ENCODE measurements at regions not wholly inside any gene's neighbourhood (a gene's known extent, or its start where the extent isn't known, plus 50 kb on each side); places are given as distances from the start of the nearest gene placed in this dataset.

- TF ChIP-seq CTCF (optimal IDR thresholded peaks at IDR 0.05 in 1 of 3, IDR thresholded peaks at IDR 0.05 in 1 of 3, conservative IDR thresholded peaks at IDR 0.05 in 1 of 3; ENCODE audit: extremely low read depth in 1 of 3, insufficient read depth in 2 of 3, low read length in 3 of 3) = no peak
- TF ChIP-seq EZH2 (IDR thresholded peaks at IDR 0.05; ENCODE audit: low read length) = no peak
- no peak overlapping the region for H3K27ac ChIP-seq (ENCODE audit: control insufficient read depth, insufficient read depth, low read length)
- FAIRE-seq (no peak), DNase-seq (ENCODE audit: low read depth, low spot score) (no peak)
- no peaks in the 10 kb centered on the region for H3K9me1 ChIP-seq (ENCODE audit: control insufficient read depth, extremely low read depth, insufficient read depth, low read length)
- H3K9ac ChIP-seq (ENCODE audit: control insufficient read depth, extremely low read depth, insufficient read depth, low read length) = no peak overlapping the region
- H3K9me3 ChIP-seq (ENCODE audit: control insufficient read depth, low read depth, low read length) = no peaks in the 10 kb centered on the region
- H2AFZ ChIP-seq (ENCODE audit: control insufficient read depth, low read length) = no peak overlapping the region
- no peaks in the 10 kb centered on the region for H4K20me1 ChIP-seq (ENCODE audit: control insufficient read depth, extremely low read depth, insufficient read depth, low read length)
- no peak overlapping the region for H3K4me2 ChIP-seq (ENCODE audit: control insufficient read depth, extremely low read depth, insufficient read depth, low read depth, low read length)
- no peaks in the 10 kb centered on the region for H3K36me3 ChIP-seq (ENCODE audit: control insufficient read depth in 2 of 2, extremely low read depth in 1 of 2, insufficient read depth in 2 of 2, low read length in 2 of 2)
- no peaks in the 10 kb centered on the region for H3K79me2 ChIP-seq (ENCODE audit: control insufficient read depth, insufficient read depth, low read length)
- H3K4me1 ChIP-seq (ENCODE audit: control insufficient read depth, extremely low read depth, insufficient read depth, low read length) = peaks cover 3% of the 10 kb centered on the region
- H3K27me3 ChIP-seq (ENCODE audit: control insufficient read depth, extremely low read depth, insufficient read depth, low read length) = no peaks in the 10 kb centered on the region
- H3K4me3 ChIP-seq (ENCODE audit: control insufficient read depth in 2 of 3, extremely low read depth in 1 of 3, insufficient read depth in 2 of 3, low read depth in 1 of 3, low read length in 3 of 3) = no peak overlapping the region
- dilution Hi-C loops (cut with MboI; ENCODE audit: extremely low pct_ligation_motif_present, low sequenced_read_pairs) = no loop called here
Observed at GRCh38 chr7:54885285-54885684, 126.3 kb upstream of the SEC61G start.

- no peak overlapping the region for H3K27ac ChIP-seq (ENCODE audit: control insufficient read depth, insufficient read depth, low read length)
- no peaks in the 10 kb centered on the region for H3K9me1 ChIP-seq (ENCODE audit: control insufficient read depth, extremely low read depth, insufficient read depth, low read length)
- peak overlapping the region; percentile 80 for H2AFZ ChIP-seq (ENCODE audit: control insufficient read depth, low read length)
- peaks cover 3% of the 10 kb centered on the region for H3K4me1 ChIP-seq (ENCODE audit: control insufficient read depth, extremely low read depth, insufficient read depth, low read length)
- no peaks in the 10 kb centered on the region for H3K27me3 ChIP-seq (ENCODE audit: control insufficient read depth, extremely low read depth, insufficient read depth, low read length)
- DNase-seq (ENCODE audit: low read depth, low spot score) = no peak
- no peak for TF ChIP-seq EZH2 (IDR thresholded peaks at IDR 0.05; ENCODE audit: low read length)
- TF ChIP-seq CTCF (optimal IDR thresholded peaks at IDR 0.05 in 1 of 3, IDR thresholded peaks at IDR 0.05 in 1 of 3, conservative IDR thresholded peaks at IDR 0.05 in 1 of 3; ENCODE audit: extremely low read depth in 1 of 3, insufficient read depth in 2 of 3, low read length in 3 of 3) = no peak
- peak overlapping the region; percentile 65 for H3K4me2 ChIP-seq (ENCODE audit: control insufficient read depth, extremely low read depth, insufficient read depth, low read depth, low read length)
- dilution Hi-C loops (cut with MboI; ENCODE audit: extremely low pct_ligation_motif_present, low sequenced_read_pairs) = no loop called here
- no peaks in the 10 kb centered on the region for H4K20me1 ChIP-seq (ENCODE audit: control insufficient read depth, extremely low read depth, insufficient read depth, low read length)
- no peaks in the 10 kb centered on the region for H3K79me2 ChIP-seq (ENCODE audit: control insufficient read depth, insufficient read depth, low read length)
- no peak for FAIRE-seq
- no peaks in the 10 kb centered on the region for H3K9me3 ChIP-seq (ENCODE audit: control insufficient read depth, low read depth, low read length)
- H3K4me3 ChIP-seq (ENCODE audit: control insufficient read depth in 2 of 3, extremely low read depth in 1 of 3, insufficient read depth in 2 of 3, low read depth in 1 of 3, low read length in 3 of 3) = peak overlapping the region in 2 of 3 experiments; percentile 13 to 59
- H3K9ac ChIP-seq (ENCODE audit: control insufficient read depth, extremely low read depth, insufficient read depth, low read length) = no peak overlapping the region
- H3K36me3 ChIP-seq (ENCODE audit: control insufficient read depth in 2 of 2, extremely low read depth in 1 of 2, insufficient read depth in 2 of 2, low read length in 2 of 2) = no peaks in the 10 kb centered on the region
Observed at GRCh38 chr7:54888067-54888733, 129.2 kb upstream of the SEC61G start.
